NT2/D1 (cell line): ENCODE measurements at regions not wholly inside any gene's neighbourhood (a gene's known extent, or its start where the extent isn't known, plus 50 kb on each side); places are given as distances from the start of the nearest gene placed in this dataset.

Experiments used
- SUZ12 ChIP-seq: IDR thresholded peaks from 2 replicates; pipeline ENCODE4 v1.6.1; 2011; ENCODE audit not compliant: insufficient read length, insufficient read depth; ENCODE audit errors: extremely low read depth
- ZNF274 ChIP-seq: IDR thresholded peaks from 2 replicates; pipeline ENCODE4 v1.6.1; 2011; ENCODE audit warnings: mild to moderate bottlenecking, low read depth, low read length

GRCh38 chr5:155532621-155533311, 519.2 kb downstream of the KIF4B start:
- no peak for TF ChIP-seq ZNF274
- no peak for TF ChIP-seq SUZ12
